ENCODE measurements at regions not wholly inside any gene's neighbourhood (a gene's known extent, or its start where the extent isn't known, plus 50 kb on each side); places are given as distances from the start of the nearest gene placed in this dataset.

DNA sequence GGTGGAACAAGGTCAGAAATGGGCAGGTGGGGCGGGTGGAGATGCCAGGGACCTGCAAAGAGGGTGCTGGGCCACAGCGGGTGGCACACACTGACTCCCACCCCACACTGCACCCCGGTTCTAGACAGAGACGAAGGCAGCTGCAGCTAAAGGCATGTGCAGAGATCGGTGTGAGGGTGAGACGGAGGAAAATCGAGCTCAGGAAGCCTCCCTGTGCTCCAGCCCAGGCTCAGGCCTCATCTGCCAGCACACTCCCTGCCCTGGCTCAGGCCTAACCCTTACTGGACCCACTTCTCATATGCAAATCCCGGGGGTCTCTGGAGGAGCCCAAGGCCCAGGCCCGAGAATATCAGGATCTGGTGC is 130.8 kb upstream of the PPP1R26 start:
- in situ Hi-C loops (cut with MboI; ENCODE audit: low sequenced_read_pairs, unreplicated experiment), result no loop called here
- TF ChIP-seq, protein P1, sequence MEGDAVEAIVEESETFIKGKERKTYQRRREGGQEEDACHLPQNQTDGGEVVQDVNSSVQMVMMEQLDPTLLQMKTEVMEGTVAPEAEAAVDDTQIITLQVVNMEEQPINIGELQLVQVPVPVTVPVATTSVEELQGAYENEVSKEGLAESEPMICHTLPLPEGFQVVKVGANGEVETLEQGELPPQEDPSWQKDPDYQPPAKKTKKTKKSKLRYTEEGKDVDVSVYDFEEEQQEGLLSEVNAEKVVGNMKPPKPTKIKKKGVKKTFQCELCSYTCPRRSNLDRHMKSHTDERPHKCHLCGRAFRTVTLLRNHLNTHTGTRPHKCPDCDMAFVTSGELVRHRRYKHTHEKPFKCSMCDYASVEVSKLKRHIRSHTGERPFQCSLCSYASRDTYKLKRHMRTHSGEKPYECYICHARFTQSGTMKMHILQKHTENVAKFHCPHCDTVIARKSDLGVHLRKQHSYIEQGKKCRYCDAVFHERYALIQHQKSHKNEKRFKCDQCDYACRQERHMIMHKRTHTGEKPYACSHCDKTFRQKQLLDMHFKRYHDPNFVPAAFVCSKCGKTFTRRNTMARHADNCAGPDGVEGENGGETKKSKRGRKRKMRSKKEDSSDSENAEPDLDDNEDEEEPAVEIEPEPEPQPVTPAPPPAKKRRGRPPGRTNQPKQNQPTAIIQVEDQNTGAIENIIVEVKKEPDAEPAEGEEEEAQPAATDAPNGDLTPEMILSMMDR (IDR thresholded peaks at IDR 0.05; ENCODE audit: borderline replicate concordance, control extremely low read depth, extremely low read depth, insufficient read depth, missing control alignments), result no peak
- DNase-seq (ENCODE audit: low spot score), result no peak

DNA sequence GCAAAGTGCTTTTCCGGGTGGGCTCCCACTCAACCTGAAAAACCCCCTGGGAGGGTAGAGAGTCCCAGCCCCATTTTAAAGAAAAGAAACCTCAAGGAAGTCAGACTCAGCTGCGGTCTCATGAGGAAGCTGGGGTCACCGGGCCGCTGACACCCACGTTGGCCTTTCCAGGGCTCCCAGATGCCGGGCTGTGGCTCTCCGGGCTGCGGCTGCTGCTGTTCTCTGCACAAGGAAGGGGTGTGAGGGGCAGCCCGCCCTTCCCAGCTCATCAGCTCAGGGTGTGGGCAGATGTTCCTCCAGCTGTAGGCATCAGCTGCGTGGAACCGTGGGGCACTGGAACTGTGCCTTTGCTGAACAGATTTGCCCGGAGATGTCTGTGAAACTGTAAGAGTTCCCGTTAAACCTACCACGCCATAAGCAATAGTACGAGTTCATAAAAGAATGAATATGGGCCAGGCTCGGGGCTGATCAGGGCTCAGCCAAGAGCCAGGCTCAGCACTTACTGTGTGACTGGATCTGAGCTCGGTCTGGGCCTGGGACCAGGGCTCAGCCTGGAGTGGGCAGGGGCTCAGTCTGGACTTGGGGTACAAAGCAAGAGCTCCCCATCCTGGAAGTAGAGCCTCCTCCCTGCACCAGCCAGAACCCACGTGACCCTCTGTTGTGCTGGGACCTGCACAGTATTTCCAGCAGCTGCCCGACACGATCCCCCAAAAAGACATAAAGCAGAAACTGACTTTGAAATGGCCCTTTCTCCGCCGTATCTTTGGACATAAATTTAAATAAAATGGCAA is 130.2 kb upstream of the PPP1R26 start:
- TF ChIP-seq, protein P1 (IDR thresholded peaks at IDR 0.05; ENCODE audit: borderline replicate concordance, control extremely low read depth, extremely low read depth, insufficient read depth, missing control alignments), result no peak
- in situ Hi-C loops (cut with MboI; ENCODE audit: low sequenced_read_pairs, unreplicated experiment), result no loop called here
- DNase-seq (ENCODE audit: low spot score), result no peak

DNA sequence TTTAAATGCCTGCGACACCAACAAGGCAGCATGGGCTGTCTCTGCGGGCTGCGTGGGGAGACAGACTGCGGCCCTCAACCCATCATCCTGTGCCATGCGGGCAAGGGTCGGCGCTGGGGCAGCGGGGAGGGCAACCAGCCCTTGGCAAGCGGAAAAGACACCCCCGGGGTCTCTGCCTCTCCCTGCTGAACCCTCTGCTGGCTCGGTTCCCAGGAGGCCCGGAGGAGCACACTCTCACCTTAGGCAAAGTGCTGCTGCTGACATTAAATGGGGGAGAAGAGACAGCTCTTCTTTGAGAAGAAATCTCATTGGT is 129.6 kb upstream of the PPP1R26 start:
- no peak for DNase-seq (ENCODE audit: low spot score)
- TF ChIP-seq, protein P1 (IDR thresholded peaks at IDR 0.05; ENCODE audit: borderline replicate concordance, control extremely low read depth, extremely low read depth, insufficient read depth, missing control alignments), result no peak
- in situ Hi-C loops (cut with MboI; ENCODE audit: low sequenced_read_pairs, unreplicated experiment), result no loop called here

DNA sequence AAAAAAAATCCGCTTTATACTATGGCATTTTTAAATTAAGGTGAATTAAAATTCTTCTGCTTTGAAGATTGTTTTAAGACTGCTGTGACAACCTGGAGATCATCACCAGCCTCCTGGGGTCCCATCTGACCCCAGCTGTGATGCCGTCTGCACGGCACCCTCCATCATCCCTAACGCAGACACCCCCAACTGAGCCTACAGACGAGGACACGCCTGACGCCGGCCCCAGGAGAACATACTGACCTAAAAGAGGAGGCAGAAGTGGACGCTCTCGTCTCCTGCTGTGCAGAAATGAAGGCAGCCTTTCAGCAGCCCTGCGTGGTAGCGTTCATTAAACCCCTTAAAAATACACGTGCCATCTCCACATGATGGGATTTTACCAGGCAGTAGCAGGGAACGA is 125.6 kb upstream of the PPP1R26 start:
- in situ Hi-C loops (cut with MboI; ENCODE audit: low sequenced_read_pairs, unreplicated experiment), result no loop called here
- no peak for DNase-seq (ENCODE audit: low spot score)
- TF ChIP-seq, protein P1 (IDR thresholded peaks at IDR 0.05; ENCODE audit: borderline replicate concordance, control extremely low read depth, extremely low read depth, insufficient read depth, missing control alignments), result no peak

DNA sequence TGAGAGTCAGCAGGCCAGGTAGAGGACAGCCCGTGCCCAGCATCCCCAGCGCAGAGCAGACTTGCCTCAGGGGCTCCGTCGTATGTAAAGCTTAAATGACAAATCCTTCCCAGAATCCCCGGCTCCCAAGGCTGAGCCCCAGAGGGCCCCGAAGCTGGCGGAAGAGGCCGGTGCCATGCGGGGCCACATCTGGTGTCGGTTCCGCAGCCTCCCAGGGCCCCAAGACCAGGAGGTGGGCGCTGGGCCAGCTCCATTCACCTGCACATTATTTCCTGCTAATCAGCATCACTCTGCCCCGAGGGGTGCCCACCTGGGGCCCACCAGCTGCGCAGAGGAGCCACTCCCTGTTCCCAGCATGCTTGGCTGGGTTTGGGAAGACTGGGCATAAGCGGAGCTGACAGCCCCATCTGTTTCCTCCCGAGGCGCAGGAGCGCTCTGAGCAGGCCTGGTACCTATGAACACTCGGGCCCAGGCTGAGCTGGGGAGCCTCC is 124.0 kb upstream of the PPP1R26 start:
- no peak for DNase-seq (ENCODE audit: low spot score)

DNA sequence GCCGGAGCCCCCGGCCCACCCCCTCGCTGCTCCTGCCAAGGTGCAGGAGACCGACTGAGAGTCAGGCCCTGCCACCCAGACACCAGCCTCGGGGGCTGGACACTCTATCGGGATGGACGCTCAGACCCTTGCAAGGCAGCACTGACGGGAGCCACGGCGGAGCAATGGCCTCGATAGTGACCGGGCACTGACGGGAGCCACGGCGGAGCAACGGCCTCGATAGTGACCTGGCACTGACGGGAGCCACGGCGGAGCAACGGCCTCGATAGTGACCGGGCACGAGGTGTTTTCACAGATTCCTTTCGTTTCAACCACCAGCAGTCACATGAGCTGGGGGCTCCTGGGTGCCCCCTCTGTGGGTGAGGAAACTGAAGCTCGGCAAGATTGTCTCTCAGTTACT is 123.6 kb upstream of the PPP1R26 start:
- no peak for DNase-seq (ENCODE audit: low spot score)
- in situ Hi-C loops (cut with MboI; ENCODE audit: low sequenced_read_pairs, unreplicated experiment), result no loop called here
- TF ChIP-seq, protein P1 (IDR thresholded peaks at IDR 0.05; ENCODE audit: borderline replicate concordance, control extremely low read depth, extremely low read depth, insufficient read depth, missing control alignments), result no peak

More for the DNA sequence above, 124.0 kb upstream of the PPP1R26 start:
- in situ Hi-C loops (cut with MboI; ENCODE audit: low sequenced_read_pairs, unreplicated experiment), result no loop called here
- TF ChIP-seq, protein P1 (IDR thresholded peaks at IDR 0.05; ENCODE audit: borderline replicate concordance, control extremely low read depth, extremely low read depth, insufficient read depth, missing control alignments), result no peak

Data from GM13976 (cell line).